ENCODE measurements at regions not wholly inside any gene's neighbourhood (a gene's known extent, or its start where the extent isn't known, plus 50 kb on each side); places are given as distances from the start of the nearest gene placed in this dataset.

GRCh38 chr2:137826373-137827372 lies 137.6 kb upstream of the HNMT start:
- DNase-seq = no peak

GRCh38 chr2:137828624-137829023 lies 135.6 kb upstream of the HNMT start:
- no peak for DNase-seq

- no peak for DNase-seq
These were observed 135.0 kb upstream of the HNMT start for GRCh38 chr2:137829251-137829650.

- no peak for DNase-seq
These were observed 129.4 kb upstream of the HNMT start for GRCh38 chr2:137834760-137835379.

- no peak for DNase-seq
These were observed 127.6 kb upstream of the HNMT start for GRCh38 chr2:137836671-137837070.

GRCh38 chr2:137837830-137838229 lies 126.4 kb upstream of the HNMT start:
- DNase-seq = no peak

- DNase-seq = no peak
These were observed 125.8 kb upstream of the HNMT start for GRCh38 chr2:137838255-137839092.

- DNase-seq = no peak
These were observed 121.8 kb upstream of the HNMT start for GRCh38 chr2:137842430-137842829.

GRCh38 chr2:137842952-137843351 lies 121.3 kb upstream of the HNMT start:
- no peak for DNase-seq

GRCh38 chr2:137845422-137845821 lies 118.9 kb upstream of the HNMT start:
- no peak for DNase-seq

- no peak for DNase-seq
These were observed 117.3 kb upstream of the HNMT start for GRCh38 chr2:137846993-137847392.

- DNase-seq = no peak
These were observed 116.8 kb upstream of the HNMT start for GRCh38 chr2:137847443-137847842.

- no peak for DNase-seq
These were observed 106.4 kb upstream of the HNMT start for GRCh38 chr2:137857881-137858280.

GRCh38 chr2:137862651-137863050 lies 101.6 kb upstream of the HNMT start:
- no peak for DNase-seq

- DNase-seq = peak; percentile 29
These were observed 98.2 kb upstream of the HNMT start for GRCh38 chr2:137865954-137866540.

GRCh38 chr2:137870682-137871081 lies 93.6 kb upstream of the HNMT start:
- DNase-seq = no peak

- DNase-seq = no peak
These were observed 91.7 kb upstream of the HNMT start for GRCh38 chr2:137872577-137872976.

GRCh38 chr2:137873536-137874244 lies 90.6 kb upstream of the HNMT start:
- no peak for DNase-seq

- no peak for DNase-seq
These were observed 85.2 kb upstream of the HNMT start for GRCh38 chr2:137879121-137879520.

GRCh38 chr2:137881711-137882110 lies 82.6 kb upstream of the HNMT start:
- DNase-seq = no peak

GRCh38 chr2:137886083-137886831 lies 78.0 kb upstream of the HNMT start:
- no peak for DNase-seq
